Activated T-cell treated with anti-CD3 and anti-CD28 coated beads, Interleukin-2, amount 50 U/mL, for 1 hour (primary cell): ENCODE measurements at regions not wholly inside any gene's neighbourhood (a gene's known extent, or its start where the extent isn't known, plus 50 kb on each side); places are given as distances from the start of the nearest gene placed in this dataset.

Experiments
- DNase-seq: peaks from one replicate; pipeline ENCODE4 v3.0.0-alpha.2; 2020

- DNase-seq: no peak
Observed at GRCh38 chr2:48145845-48146452, 168.5 kb upstream of the FOXN2 start.

GRCh38 chr2:48146552-48146951, 167.9 kb upstream of the FOXN2 start:
- DNase-seq: no peak

GRCh38 chr2:48147719-48148118, 166.8 kb upstream of the FOXN2 start:
- DNase-seq: no peak

- no peak for DNase-seq
Observed at GRCh38 chr2:48148841-48149430, 165.5 kb upstream of the FOXN2 start.

GRCh38 chr2:48157150-48157549, 157.3 kb upstream of the FOXN2 start:
- no peak for DNase-seq

GRCh38 chr2:48161628-48162027, 152.9 kb upstream of the FOXN2 start:
- no peak for DNase-seq

GRCh38 chr2:48162742-48163141, 151.7 kb upstream of the FOXN2 start:
- DNase-seq: no peak

GRCh38 chr2:48165070-48165753, 149.3 kb upstream of the FOXN2 start:
- no peak for DNase-seq

GRCh38 chr2:48169141-48169592, 145.3 kb upstream of the FOXN2 start:
- no peak for DNase-seq

- DNase-seq: no peak
Observed at GRCh38 chr2:48170281-48170680, 144.2 kb upstream of the FOXN2 start.

GRCh38 chr2:48173141-48173540, 141.3 kb upstream of the FOXN2 start:
- DNase-seq: no peak

GRCh38 chr2:48174503-48174902, 140.0 kb upstream of the FOXN2 start:
- no peak for DNase-seq

GRCh38 chr2:48175254-48175653, 139.2 kb upstream of the FOXN2 start:
- DNase-seq: no peak

GRCh38 chr2:48175656-48176055, 138.8 kb upstream of the FOXN2 start:
- DNase-seq: no peak

- no peak for DNase-seq
Observed at GRCh38 chr2:48176876-48177275, 137.6 kb upstream of the FOXN2 start.

GRCh38 chr2:48178611-48179010, 135.9 kb upstream of the FOXN2 start:
- no peak for DNase-seq

- no peak for DNase-seq
Observed at GRCh38 chr2:48180557-48180956, 133.9 kb upstream of the FOXN2 start.

GRCh38 chr2:48183276-48183675, 131.2 kb upstream of the FOXN2 start:
- no peak for DNase-seq

- DNase-seq: no peak
Observed at GRCh38 chr2:48183991-48184390, 130.5 kb upstream of the FOXN2 start.

- no peak for DNase-seq
Observed at GRCh38 chr2:48187503-48187902, 127.0 kb upstream of the FOXN2 start.

- no peak for DNase-seq
Observed at GRCh38 chr2:48189552-48190228, 124.8 kb upstream of the FOXN2 start.

- no peak for DNase-seq
Observed at GRCh38 chr2:48190230-48190629, 124.3 kb upstream of the FOXN2 start.

GRCh38 chr2:48194641-48195040, 119.8 kb upstream of the FOXN2 start:
- DNase-seq: no peak

GRCh38 chr2:48195169-48195568, 119.3 kb upstream of the FOXN2 start:
- no peak for DNase-seq
